HepG2 (cell line): ENCODE measurements at regions not wholly inside any gene's neighbourhood (a gene's known extent, or its start where the extent isn't known, plus 50 kb on each side); places are given as distances from the start of the nearest gene placed in this dataset.

Source experiments
- ATAC-seq: fragments of 200-7000 bp; cut with Tn5 transposase; 3 replicates; pipeline ENCODE4 v1.9.1; 2020; ENCODE audit warnings: mild to moderate bottlenecking, moderate library complexity
- BruUV-seq: library from RNA; stranded (reverse); fragments of 400-500 nt; replicated peaks from 2 replicates; lab custom pipeline; 2021; lab: Mats Ljungman, UMichigan
- CTCF ChIA-PET: fragments of 300-600 bp; formaldehyde crosslinking; extraction: SDS; loops from one replicate; lab custom pipeline; 2021; ENCODE audit warnings: low total read pairs, inconsistent platforms, low intra/inter-chr PET ratio; lab: Yijun Ruan, JAX
- POLR2A ChIA-PET: fragments of 350-600 bp; sonication (Branson Sonifier 250); formaldehyde crosslinking; loops from one replicate; lab custom pipeline; 2020; ENCODE audit warnings: antibody characterized with exemption, inconsistent platforms; lab: Yijun Ruan, JAX
- DNase-seq: peaks from one replicate; pipeline ENCODE4 v3.0.0-alpha.2; 2015; ENCODE audit warnings: low spot score
- FAIRE-seq: peaks from 3 replicates; lab custom pipeline; 2011; peaks lifted over from hg19 to GRCh38; lab: Jason Lieb, UNC
- H2AFZ ChIP-seq: one replicate; pipeline ENCODE4 v1.6.1; 2011; ENCODE audit warnings: low read length, inconsistent platforms
- H3K27ac ChIP-seq: fragments of 300-600 bp; 3 replicates; pipeline ENCODE4 v1.8.0; 2011; ENCODE audit warnings: mixed run types, mild to moderate bottlenecking, mixed read lengths, low read length, inconsistent platforms; ENCODE audit not compliant: insufficient read depth; ENCODE audit errors: extremely low read length
- H3K27me3 ChIP-seq, 2 experiments: fragments of 200-600 bp in 1 of 2; 2 replicates in 1 of 2; 3 replicates in 1 of 2; pipeline versions ENCODE4 v1.6.0 to v1.8.0; 2011; ENCODE audit warnings: low read length in 2 of 2, mild to moderate bottlenecking in 2 of 2, moderate library complexity in 2 of 2, inconsistent platforms in 1 of 2; ENCODE audit not compliant: insufficient read depth in 2 of 2, control insufficient read depth in 1 of 2
- H3K36me3 ChIP-seq, 2 experiments: fragments of 200-600 bp in 1 of 2; replicated peaks in 1 of 2; 2 replicates in 1 of 2; 3 replicates in 1 of 2; pipeline versions ENCODE4 v1.5.1 to v1.8.0; 2011; ENCODE audit warnings: low read length in 2 of 2, inconsistent platforms in 1 of 2; ENCODE audit not compliant: insufficient read depth in 2 of 2, control insufficient read depth in 1 of 2
- H3K4me1 ChIP-seq: 2 replicates; pipeline ENCODE4 v1.5.1; 2012; ENCODE audit warnings: low read length, inconsistent platforms; ENCODE audit not compliant: insufficient read depth
- H3K4me2 ChIP-seq: 2 replicates; pipeline ENCODE4 v1.6.0; 2011; ENCODE audit warnings: low read depth, low read length, inconsistent platforms
- H3K4me3 ChIP-seq, 3 experiments: fragments of 200-600 bp in 1 of 3; sonication (generic), shearing (Covaris generic) in 1 of 3; replicated peaks in 1 of 3; 2 replicates each; pipeline ENCODE4 v1.5.1; 2011 to 2016; ENCODE audit warnings: low read length in 3 of 3, inconsistent platforms in 2 of 3, low read depth in 2 of 3, mild to moderate bottlenecking in 2 of 3, control low read depth in 1 of 3, mixed read lengths in 1 of 3; ENCODE audit not compliant: insufficient read depth in 1 of 3
- H3K79me2 ChIP-seq: one replicate; pipeline ENCODE4 v1.6.1; 2011; ENCODE audit warnings: low read length, inconsistent platforms; ENCODE audit not compliant: insufficient read depth
- H3K9ac ChIP-seq: 2 replicates; pipeline ENCODE4 v1.6.0; 2011; ENCODE audit warnings: mild to moderate bottlenecking, low read depth, low read length, inconsistent platforms; ENCODE audit not compliant: insufficient read depth
- H3K9me3 ChIP-seq: 2 replicates; pipeline ENCODE4 v1.5.1; 2012; ENCODE audit warnings: mild to moderate bottlenecking, low read length
- H4K20me1 ChIP-seq: 2 replicates; pipeline ENCODE4 v1.6.0; 2011; ENCODE audit warnings: inconsistent platforms, mild to moderate bottlenecking, low read length, moderate library complexity; ENCODE audit not compliant: insufficient read depth
- ELF1 ChIP-seq: sonication (generic); formaldehyde crosslinking; IDR thresholded peaks from 2 replicates; pipeline ENCODE4 v1.4.0; 2020; ENCODE audit warnings: missing genetic modification reagents
- GFI1 ChIP-seq: sonication (generic); formaldehyde crosslinking; IDR thresholded peaks from 2 replicates; pipeline ENCODE4 v1.5.0; 2020; ENCODE audit warnings: missing genetic modification reagents, mild to moderate bottlenecking, borderline replicate concordance
- GTF2F1 ChIP-seq: fragments of 150-350 bp; IDR thresholded peaks from 2 replicates; pipeline ENCODE4 v1.6.1; 2014; ENCODE audit warnings: low read length
- NR0B2 ChIP-seq: sonication (generic); formaldehyde crosslinking; IDR thresholded peaks from 2 replicates; pipeline ENCODE4 v1.4.0; 2020; ENCODE audit warnings: mild to moderate bottlenecking, missing genetic modification reagents
- SMAD1 ChIP-seq: sonication (generic); formaldehyde crosslinking; IDR thresholded peaks from 2 replicates; pipeline ENCODE4 v1.4.0; 2020; ENCODE audit warnings: missing genetic modification reagents, low read depth, mild to moderate bottlenecking, borderline replicate concordance
- SMAD3 ChIP-seq: sonication (generic); formaldehyde crosslinking; IDR thresholded peaks from 2 replicates; pipeline ENCODE4 v1.4.0; 2020; ENCODE audit warnings: missing genetic modification reagents
- SNAPC4 ChIP-seq: sonication (generic); formaldehyde crosslinking; IDR thresholded peaks from 2 replicates; pipeline ENCODE4 v1.4.0; 2020; ENCODE audit warnings: mild to moderate bottlenecking, missing genetic modification reagents
- SUZ12 ChIP-seq: fragments of 150-350 bp; IDR thresholded peaks from 2 replicates; pipeline ENCODE4 v1.6.1; 2014; ENCODE audit warnings: low read depth, low read length
- ZNF749 ChIP-seq: sonication (generic); formaldehyde crosslinking; IDR thresholded peaks from 2 replicates; pipeline ENCODE4 v1.8.0; 2022; ENCODE audit warnings: mild to moderate bottlenecking, missing genetic modification reagents, moderate library complexity, borderline replicate concordance
- ZNF75D ChIP-seq: sonication (generic); formaldehyde crosslinking; IDR thresholded peaks from 2 replicates; pipeline ENCODE4 v1.8.1; 2023; ENCODE audit warnings: missing genetic modification reagents, mild to moderate bottlenecking, borderline replicate concordance
- ZNF790 ChIP-seq: sonication (generic); formaldehyde crosslinking; IDR thresholded peaks from 2 replicates; pipeline ENCODE4 v1.8.0; 2022; ENCODE audit warnings: missing genetic modification reagents, mild to moderate bottlenecking, borderline replicate concordance
- WGBS: methylation state at CpG from one replicate; pipeline ENCODE4 v1.1.6; 2017; ENCODE audit warnings: low lambda C conversion rate; 5-methylcytosine and 5-hydroxymethylcytosine counted together
- in situ Hi-C: cut with HindIII; loops from 2 replicates; pipeline ENCODE4 v1.10.0; 2017; ENCODE audit warnings: low pct_unique_long_range_greater_than_20kb; ENCODE audit not compliant: extremely low pct_ligation_motif_present
- intact Hi-C: fragments of 100-400 bp; cut with micrococcal nuclease; formaldehyde crosslinking; loops from one replicate; pipeline ENCODE4 v1.10.0; 2022; ENCODE audit not compliant: unreplicated experiment
- TF ChIP-seq, protein P1 (sequence below): IDR thresholded peaks from 2 replicates; pipeline ENCODE4 v1.6.1; 2016; ENCODE audit warnings: low read depth, missing genetic modification reagents, missing compliant biosample characterization

DNA sequence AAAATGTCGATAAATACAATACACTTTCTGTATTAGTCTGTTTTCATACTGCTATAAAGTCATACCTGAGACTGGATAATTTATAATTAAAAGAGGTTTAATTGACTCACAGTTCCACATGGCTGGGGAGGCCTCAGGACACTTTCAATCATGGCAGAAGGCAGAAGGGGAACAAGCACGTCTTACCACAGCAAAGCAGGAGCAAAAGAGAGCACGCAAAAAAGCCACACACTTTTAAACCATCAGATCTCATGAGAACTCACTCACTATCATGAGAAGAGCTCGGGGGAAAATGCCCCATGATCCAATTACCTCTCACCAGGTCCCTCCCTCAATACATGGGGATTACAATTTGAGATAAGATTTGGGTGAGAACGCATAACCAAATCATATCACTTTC, 256.7 kb downstream of the ANAPC1 start:
- TF ChIP-seq ZNF790 (CRISPR knock-in tag) (no peak), ELF1 (CRISPR knock-in tag) (no peak), SMAD1 (CRISPR knock-in tag) (no peak), GTF2F1 (no peak), SMAD3 (no peak), GFI1 (CRISPR knock-in tag) (no peak), NR0B2 (CRISPR knock-in tag) (no peak), ZNF75D (CRISPR knock-in tag) (no peak), SNAPC4 (CRISPR knock-in tag) (no peak), SUZ12 (no peak), ZNF749 (no peak)
- TF ChIP-seq, protein P1, sequence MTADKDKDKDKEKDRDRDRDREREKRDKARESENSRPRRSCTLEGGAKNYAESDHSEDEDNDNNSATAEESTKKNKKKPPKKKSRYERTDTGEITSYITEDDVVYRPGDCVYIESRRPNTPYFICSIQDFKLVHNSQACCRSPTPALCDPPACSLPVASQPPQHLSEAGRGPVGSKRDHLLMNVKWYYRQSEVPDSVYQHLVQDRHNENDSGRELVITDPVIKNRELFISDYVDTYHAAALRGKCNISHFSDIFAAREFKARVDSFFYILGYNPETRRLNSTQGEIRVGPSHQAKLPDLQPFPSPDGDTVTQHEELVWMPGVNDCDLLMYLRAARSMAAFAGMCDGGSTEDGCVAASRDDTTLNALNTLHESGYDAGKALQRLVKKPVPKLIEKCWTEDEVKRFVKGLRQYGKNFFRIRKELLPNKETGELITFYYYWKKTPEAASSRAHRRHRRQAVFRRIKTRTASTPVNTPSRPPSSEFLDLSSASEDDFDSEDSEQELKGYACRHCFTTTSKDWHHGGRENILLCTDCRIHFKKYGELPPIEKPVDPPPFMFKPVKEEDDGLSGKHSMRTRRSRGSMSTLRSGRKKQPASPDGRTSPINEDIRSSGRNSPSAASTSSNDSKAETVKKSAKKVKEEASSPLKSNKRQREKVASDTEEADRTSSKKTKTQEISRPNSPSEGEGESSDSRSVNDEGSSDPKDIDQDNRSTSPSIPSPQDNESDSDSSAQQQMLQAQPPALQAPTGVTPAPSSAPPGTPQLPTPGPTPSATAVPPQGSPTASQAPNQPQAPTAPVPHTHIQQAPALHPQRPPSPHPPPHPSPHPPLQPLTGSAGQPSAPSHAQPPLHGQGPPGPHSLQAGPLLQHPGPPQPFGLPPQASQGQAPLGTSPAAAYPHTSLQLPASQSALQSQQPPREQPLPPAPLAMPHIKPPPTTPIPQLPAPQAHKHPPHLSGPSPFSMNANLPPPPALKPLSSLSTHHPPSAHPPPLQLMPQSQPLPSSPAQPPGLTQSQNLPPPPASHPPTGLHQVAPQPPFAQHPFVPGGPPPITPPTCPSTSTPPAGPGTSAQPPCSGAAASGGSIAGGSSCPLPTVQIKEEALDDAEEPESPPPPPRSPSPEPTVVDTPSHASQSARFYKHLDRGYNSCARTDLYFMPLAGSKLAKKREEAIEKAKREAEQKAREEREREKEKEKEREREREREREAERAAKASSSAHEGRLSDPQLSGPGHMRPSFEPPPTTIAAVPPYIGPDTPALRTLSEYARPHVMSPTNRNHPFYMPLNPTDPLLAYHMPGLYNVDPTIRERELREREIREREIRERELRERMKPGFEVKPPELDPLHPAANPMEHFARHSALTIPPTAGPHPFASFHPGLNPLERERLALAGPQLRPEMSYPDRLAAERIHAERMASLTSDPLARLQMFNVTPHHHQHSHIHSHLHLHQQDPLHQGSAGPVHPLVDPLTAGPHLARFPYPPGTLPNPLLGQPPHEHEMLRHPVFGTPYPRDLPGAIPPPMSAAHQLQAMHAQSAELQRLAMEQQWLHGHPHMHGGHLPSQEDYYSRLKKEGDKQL: no peak
- FAIRE-seq (no peak), ATAC-seq (no peak), DNase-seq (no peak)
- BruUV-seq: no TSS peak
- Histone ChIP-seq H3K9ac (no peak overlapping the region), H2AFZ (no peak overlapping the region), H3K27me3 (peaks cover 0 to under 1% of the 10 kb centered on the region in 2 experiments; a peak in 1 of 5 replicates), H4K20me1 (no peaks in the 10 kb centered on the region), H3K4me3 (no peak overlapping the region), H3K79me2 (no peaks in the 10 kb centered on the region), H3K9me3 (peaks cover 10% of the 10 kb centered on the region; the same call in 1 of the 2 replicates), H3K4me1 (no peaks in the 10 kb centered on the region), H3K36me3 (no peaks in the 10 kb centered on the region), H3K4me2 (no peak overlapping the region), H3K27ac (no peak overlapping the region)
- in situ Hi-C loops (no loop called here), intact Hi-C loops (no loop called here)
- CTCF ChIA-PET: no interaction called here
- POLR2A ChIA-PET: no interaction called here
- 71% methylated on average over 5 of the region's 5 CpGs for WGBS
